GM18498 (cell line): ENCODE measurements at regions not wholly inside any gene's neighbourhood (a gene's known extent, or its start where the extent isn't known, plus 50 kb on each side); places are given as distances from the start of the nearest gene placed in this dataset.
"Not testable (repeated sequence)": the region's sequence is repeated elsewhere in the genome, so short reads cannot be mapped to it uniquely, and the experiment has no call there.

Experiments
- ATAC-seq: cut with Tn5 transposase; IDR thresholded peaks from one replicate; pipeline ENCODE4 v1.9.1; 2021; ENCODE audit warnings: mild to moderate bottlenecking, moderate library complexity; ENCODE audit not compliant: unreplicated experiment

GRCh38 chr1:55539652-55540512 is 324.7 kb upstream of the USP24 start:
- no peak for ATAC-seq

DNA sequence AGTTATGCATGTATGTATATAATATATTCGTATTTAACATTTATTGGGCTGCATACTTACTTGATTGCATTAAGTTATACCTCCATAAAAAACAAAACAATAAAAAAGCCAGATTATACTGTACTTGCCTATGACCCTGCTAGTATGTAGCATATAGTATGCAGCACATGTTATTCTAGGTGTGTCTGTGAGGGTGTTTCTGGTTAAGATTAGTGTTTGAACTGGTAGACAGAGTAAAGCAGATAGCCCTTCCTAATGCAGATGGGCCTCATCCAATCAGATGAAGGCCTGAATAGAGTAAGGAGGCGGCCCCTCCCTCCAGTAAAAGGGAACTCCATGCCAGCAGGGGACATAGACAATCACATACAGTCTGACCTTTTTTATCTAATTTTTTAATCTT is 323.3 kb upstream of the USP24 start:
- no peak for ATAC-seq

- no peak for ATAC-seq
Observed at GRCh38 chr1:55536545-55536865, 321.3 kb upstream of the USP24 start.

DNA sequence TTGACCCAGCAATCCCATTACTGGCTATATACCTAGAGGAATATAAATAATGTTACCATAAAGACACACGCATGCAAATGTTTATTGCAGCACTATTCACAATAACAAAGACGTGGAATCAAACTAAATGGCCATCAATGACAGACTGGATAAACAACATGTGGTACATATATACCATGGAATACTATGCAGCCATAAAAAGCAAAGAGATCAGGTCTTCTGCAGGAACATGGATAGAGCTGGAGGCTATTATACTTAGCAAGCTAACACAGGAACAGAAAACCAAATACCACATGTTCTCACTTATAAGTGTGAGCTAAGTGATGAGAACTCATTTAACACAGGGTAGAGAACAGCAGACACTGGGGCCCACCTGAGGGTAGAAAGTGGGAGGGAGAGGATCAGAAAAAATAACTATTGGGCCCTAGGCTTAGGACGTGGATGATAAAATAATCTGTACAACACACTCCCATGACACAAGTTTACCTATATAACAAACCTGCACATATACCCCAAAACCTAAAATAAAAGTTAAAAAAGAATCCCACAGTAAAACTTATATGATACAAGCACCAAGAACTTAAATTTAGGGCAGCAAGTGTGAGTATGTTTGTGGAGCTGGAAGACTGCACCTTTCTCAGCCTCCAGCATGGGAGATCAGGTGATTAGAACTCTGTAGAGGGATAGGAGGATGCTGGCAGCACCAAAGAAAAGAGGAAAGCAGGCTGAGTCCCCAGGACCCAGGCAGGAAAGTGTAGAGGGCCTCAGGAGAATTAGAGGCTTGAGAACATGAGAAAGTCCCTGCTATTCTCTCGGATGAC is 320.8 kb upstream of the USP24 start:
- ATAC-seq = no peak

DNA sequence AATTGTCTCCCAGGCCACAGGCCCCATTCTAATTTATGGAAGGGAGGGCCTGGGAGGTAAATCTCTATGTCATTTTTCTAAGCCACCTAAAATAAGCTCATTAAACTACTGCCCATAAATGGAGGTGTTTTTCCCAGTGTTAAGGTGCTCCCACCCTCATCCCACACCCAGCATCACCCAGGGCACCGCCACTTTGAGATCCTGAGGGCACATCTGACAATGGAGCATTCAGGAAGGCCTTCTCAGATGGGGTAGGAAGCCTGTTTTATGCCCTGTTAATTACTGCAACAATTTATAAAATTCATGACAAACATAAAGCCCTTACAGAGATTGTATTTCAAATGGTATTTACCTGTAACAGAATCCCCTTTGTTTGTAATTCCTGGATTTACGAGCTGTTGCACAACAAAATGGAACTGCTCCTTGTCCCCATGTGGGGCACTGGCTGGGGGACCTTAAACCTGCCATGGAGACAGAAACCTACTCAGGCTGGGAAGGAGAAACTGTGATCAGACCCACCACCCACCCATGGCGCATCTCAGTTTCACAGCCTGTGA is 319.5 kb upstream of the USP24 start:
- no peak for ATAC-seq

DNA sequence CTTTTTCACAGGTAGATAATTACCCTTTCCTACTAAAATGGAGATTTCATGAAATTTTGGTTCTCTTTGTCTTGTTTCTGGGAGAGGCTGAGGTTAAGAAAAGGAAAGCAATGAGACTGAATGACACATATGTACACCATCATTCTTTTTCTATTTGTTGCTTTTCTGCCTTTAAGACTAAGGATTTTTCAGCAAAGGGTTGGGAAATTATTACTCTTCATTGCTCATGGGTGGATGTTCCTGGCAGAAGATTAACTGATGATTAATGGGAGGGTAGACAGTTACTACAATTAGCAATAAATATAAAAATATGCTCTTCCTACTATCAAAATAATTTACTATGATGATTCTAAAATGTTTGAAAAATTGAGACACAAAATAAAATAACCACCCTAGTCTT is 316.5 kb upstream of the USP24 start:
- ATAC-seq = no peak

GRCh38 chr1:55530749-55531478 is 315.8 kb upstream of the USP24 start:
- ATAC-seq = no peak

DNA sequence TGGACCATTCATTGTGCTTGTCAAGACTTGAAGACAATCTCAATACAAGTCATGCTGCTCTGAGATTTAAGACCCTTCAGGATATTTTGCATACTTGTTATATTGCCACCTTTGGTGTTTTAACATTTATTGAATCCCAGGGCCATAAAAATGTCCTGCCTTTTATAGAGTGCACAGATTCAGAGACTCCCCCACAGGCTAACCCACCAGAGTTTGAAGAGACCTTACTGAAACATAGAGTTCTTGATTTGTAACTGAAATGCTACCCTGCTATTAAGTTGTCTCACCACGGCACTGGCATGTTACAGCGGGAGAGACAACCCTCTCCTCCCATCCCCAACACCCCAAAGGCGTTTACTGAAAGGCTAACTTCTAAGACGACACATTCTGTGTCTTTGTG is 313.9 kb upstream of the USP24 start:
- no peak for ATAC-seq

GRCh38 chr1:55527831-55528230 is 312.7 kb upstream of the USP24 start:
- no peak for ATAC-seq

DNA sequence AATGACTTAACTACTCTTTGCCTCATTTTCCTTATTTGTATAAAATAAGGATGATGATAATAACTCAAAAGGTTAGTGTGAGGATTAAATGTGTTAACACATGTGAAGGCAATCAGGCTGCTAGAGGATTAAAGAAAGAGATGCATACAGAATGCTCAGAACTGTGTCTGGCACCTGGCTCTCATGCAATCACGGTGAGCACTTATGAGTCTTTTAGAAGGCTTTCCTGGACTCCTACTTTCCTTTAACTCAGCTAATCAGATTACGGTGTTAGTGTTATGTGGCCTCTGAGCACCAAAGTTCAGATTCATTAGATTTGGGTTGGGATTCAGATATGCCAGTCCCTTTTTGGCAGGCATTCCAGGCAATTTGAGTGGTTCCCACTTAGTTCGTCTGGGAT is 311.6 kb upstream of the USP24 start:
- ATAC-seq = no peak

GRCh38 chr1:55524006-55524405 is 308.8 kb upstream of the USP24 start:
- ATAC-seq = no peak

DNA sequence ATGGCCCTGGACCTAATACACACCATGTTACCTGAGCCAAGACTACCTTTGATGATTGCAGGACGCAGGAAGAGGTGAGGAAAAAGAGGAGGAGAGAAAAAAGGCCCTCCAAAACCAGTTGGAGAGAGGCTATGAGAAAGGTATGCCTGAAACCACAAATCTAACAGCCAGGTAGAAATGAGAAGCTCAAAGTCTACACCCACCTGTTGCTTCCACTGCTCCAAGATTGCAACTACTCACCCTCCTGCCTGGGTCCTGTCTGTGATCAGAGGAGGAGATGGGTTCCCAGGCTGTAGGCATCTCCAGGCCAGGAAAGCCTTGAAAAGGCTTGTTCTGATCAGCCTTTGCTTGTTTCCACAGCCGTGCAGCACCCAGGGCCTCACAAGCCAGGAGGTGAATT is 307.8 kb upstream of the USP24 start:
- ATAC-seq = no peak

GRCh38 chr1:55522353-55522903 is 307.3 kb upstream of the USP24 start:
- ATAC-seq = no peak

GRCh38 chr1:55520861-55521260 is 305.7 kb upstream of the USP24 start:
- ATAC-seq = no peak

DNA sequence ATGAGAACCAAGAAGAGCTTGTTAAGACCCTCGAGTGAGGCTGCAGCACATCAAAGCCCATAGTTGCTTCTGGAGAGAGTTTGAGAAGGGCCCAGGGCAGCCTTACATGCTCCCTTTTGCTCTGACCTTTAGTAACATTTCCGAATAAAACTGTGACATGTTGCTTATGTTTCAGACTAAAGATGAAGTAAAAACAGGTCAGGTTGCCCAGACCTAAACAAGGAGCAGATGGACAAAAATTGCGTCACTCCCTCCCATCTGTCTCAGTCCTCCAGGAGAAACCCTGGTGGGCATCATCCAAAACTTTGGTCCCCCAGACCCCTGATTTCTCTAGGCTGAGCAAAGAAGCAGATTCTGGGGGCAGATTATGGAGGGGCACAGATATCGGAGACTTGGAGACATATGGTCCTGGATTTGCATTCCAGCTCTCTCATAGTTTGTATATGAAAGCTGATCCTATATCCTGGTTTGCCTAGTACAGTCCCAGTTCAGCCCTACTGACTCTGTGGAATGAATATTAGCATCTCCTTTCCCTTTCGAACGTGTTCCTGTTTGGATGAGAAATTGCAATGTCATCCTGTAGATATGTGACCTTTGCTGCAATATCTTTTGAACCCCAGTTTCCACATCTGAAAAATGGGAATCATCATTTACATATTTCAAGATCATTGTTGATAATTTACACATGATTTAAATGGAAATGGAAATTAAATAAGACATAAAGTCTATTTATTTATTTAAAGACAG is 304.9 kb upstream of the USP24 start:
- no peak for ATAC-seq

DNA sequence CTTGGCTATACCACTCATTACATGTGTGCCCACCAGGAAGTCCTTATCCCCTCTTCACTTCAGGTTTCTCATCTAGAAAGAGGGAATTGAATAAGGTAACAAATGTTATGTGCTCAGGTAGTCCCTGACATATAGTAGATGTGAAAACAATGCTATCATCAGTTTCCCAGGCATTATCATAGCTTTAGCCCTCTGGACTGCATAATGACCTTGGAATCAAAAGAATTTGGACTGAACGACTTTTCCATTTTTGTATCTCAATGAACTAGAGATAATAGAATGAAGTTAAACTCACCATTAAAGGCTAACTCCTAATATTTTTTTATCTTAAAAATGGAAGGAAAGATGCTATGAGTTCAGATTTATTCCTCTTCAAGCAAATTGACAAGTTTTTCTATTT is 304.1 kb upstream of the USP24 start:
- ATAC-seq = no peak

DNA sequence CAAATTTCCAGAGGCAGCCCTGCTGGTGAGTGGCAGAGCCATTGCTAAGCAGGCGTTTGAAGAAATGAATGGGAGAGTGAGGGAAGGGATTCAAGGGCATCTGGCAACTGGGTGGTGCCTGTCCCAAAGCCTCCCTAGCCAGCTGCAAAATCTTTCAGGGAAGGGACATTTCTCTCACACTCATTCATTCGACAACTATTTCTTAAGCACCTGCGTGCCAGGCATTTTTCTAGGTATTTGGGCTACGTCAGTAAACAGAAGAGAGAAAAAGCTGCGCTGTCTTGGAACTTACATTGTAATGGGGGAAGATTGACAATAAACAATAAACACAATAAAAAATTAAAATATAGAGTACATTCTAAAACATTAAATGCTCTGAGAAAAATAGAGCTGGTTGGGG is 301.9 kb upstream of the USP24 start:
- ATAC-seq = no peak

- ATAC-seq = not testable (repeated sequence)
Observed at GRCh38 chr1:55514571-55514970, 299.4 kb upstream of the USP24 start.

- no peak for ATAC-seq
Observed at GRCh38 chr1:55512466-55512865, 297.3 kb upstream of the USP24 start.

DNA sequence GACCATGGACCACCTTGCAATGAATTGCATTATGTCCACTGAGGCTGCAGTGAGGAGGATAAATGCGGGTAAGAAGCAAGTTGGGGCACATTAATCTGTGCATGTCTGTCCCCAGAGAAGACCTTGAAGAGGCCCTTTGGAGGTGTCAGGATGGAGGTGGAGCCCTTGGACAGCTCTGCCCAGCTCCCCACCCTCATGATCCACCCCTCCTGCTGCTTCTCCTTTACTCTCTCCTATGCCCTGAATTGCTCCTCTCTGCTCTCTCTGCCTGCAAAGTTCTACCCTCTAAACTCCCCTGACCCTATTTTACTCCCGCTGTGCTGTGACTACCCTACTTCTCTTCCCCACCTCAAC is 292.4 kb upstream of the USP24 start:
- ATAC-seq = no peak
